MM.1S (cell line): ENCODE measurements at regions not wholly inside any gene's neighbourhood (a gene's known extent, or its start where the extent isn't known, plus 50 kb on each side); places are given as distances from the start of the nearest gene placed in this dataset.

Experiments
- DNase-seq: peaks from one replicate; pipeline ENCODE4 v3.0.0-alpha.2; 2015
- H2AFZ ChIP-seq: fragments of 300-600 bp; sonication (generic); 2 replicates; pipeline ENCODE4 v1.6.0; 2016; ENCODE audit warnings: antibody characterized with exemption, low read length
- H3F3A ChIP-seq: fragments of 300-600 bp; sonication (generic); 2 replicates; pipeline ENCODE4 v1.6.1; 2016; ENCODE audit warnings: mild to moderate bottlenecking, antibody characterized with exemption, low read length, moderate library complexity, mixed read lengths; ENCODE audit not compliant: insufficient read depth
- H3K27ac ChIP-seq: fragments of 300-600 bp; sonication (generic); 2 replicates; pipeline ENCODE4 v1.5.1; 2016; ENCODE audit warnings: mild to moderate bottlenecking, low read length
- H3K27me3 ChIP-seq: fragments of 300-600 bp; sonication (generic); replicated peaks from 2 replicates; pipeline ENCODE4 v1.6.0; 2016; ENCODE audit warnings: low read length; ENCODE audit not compliant: insufficient read depth
- H3K36me3 ChIP-seq: fragments of 300-600 bp; sonication (generic); replicated peaks from 2 replicates; pipeline ENCODE4 v1.6.1; 2016; ENCODE audit warnings: mild to moderate bottlenecking, low read length, mixed read lengths; ENCODE audit not compliant: insufficient read depth
- H3K4me1 ChIP-seq: fragments of 300-600 bp; sonication (generic); 2 replicates; pipeline ENCODE4 v1.6.1; 2016; ENCODE audit warnings: low read length, mixed read lengths
- H3K4me2 ChIP-seq: fragments of 300-600 bp; sonication (generic); 2 replicates; pipeline ENCODE4 v1.6.0; 2016; ENCODE audit warnings: low read depth, low read length
- H3K4me3 ChIP-seq: fragments of 300-600 bp; sonication (generic); 2 replicates; pipeline ENCODE4 v1.5.1; 2016; ENCODE audit warnings: low read length, mixed read lengths
- H3K79me2 ChIP-seq: fragments of 300-600 bp; sonication (generic); 2 replicates; pipeline ENCODE4 v1.6.1; 2016; ENCODE audit warnings: mixed run types, low read length, mixed read lengths
- H3K9ac ChIP-seq: fragments of 300-600 bp; sonication (generic); 2 replicates; pipeline ENCODE4 v1.6.1; 2016; ENCODE audit warnings: low read length, mixed read lengths
- H3K9me2 ChIP-seq: fragments of 300-600 bp; sonication (generic); replicated peaks from 2 replicates; pipeline ENCODE4 v1.6.1; 2016; ENCODE audit warnings: mild to moderate bottlenecking, low read length, mixed read lengths; ENCODE audit not compliant: insufficient read depth
- H3K9me3 ChIP-seq: fragments of 300-600 bp; sonication (generic); replicated peaks from 2 replicates; pipeline ENCODE4 v1.6.1; 2016; ENCODE audit warnings: mild to moderate bottlenecking, low read length, mixed read lengths; ENCODE audit not compliant: insufficient read depth
- H4K20me1 ChIP-seq: fragments of 300-600 bp; sonication (generic); 2 replicates; pipeline ENCODE4 v1.6.1; 2016; ENCODE audit warnings: mild to moderate bottlenecking, low read length, moderate library complexity, mixed read lengths; ENCODE audit not compliant: insufficient read depth
- CTCF ChIP-seq: fragments of 300-600 bp; sonication (generic); IDR thresholded peaks from 2 replicates; pipeline ENCODE4 v1.5.1; 2016; ENCODE audit warnings: antibody characterized with exemption, low read length, mixed read lengths
- EZH2 ChIP-seq: fragments of 300-600 bp; sonication (generic); optimal IDR thresholded peaks from 2 replicates; pipeline ENCODE3; 2017; ENCODE audit warnings: low read depth, mild to moderate bottlenecking, antibody characterized with exemption, low read length, mixed read lengths
- EZH2phosphoT487 ChIP-seq: fragments of 300-600 bp; sonication (generic); IDR thresholded peaks from 2 replicates; pipeline ENCODE4 v1.6.1; 2018; ENCODE audit warnings: antibody characterized with exemption, low read length

GRCh38 chr1:29555043-29555620, 318.8 kb downstream of the PTPRU start:
- H3K27me3 ChIP-seq, result peaks cover 31% of the 10 kb centered on the region
- no peaks in the 10 kb centered on the region for H4K20me1 ChIP-seq
- H3K36me3 ChIP-seq, result no peaks in the 10 kb centered on the region
- no peaks in the 10 kb centered on the region for H3K9me2 ChIP-seq
- H3K79me2 ChIP-seq, result no peaks in the 10 kb centered on the region
- H3K4me1 ChIP-seq, result no peaks in the 10 kb centered on the region
- H3K9ac ChIP-seq, result no peak overlapping the region
- no peak overlapping the region for H3K27ac ChIP-seq
- no peak overlapping the region for H3K4me2 ChIP-seq
- H3K4me3 ChIP-seq, result no peak overlapping the region
- no peaks in the 10 kb centered on the region for H3K9me3 ChIP-seq
- DNase-seq, result no peak
- no peaks in the 10 kb centered on the region for H3F3A ChIP-seq
- no peak overlapping the region for H2AFZ ChIP-seq
- no peak for TF ChIP-seq EZH2phosphoT487
- TF ChIP-seq EZH2, result no peak
- no peak for TF ChIP-seq CTCF

- DNase-seq, result no peak
- H3K4me1 ChIP-seq, result no peaks in the 10 kb centered on the region
- H3F3A ChIP-seq, result no peaks in the 10 kb centered on the region
- no peaks in the 10 kb centered on the region for H3K9me3 ChIP-seq
- H3K36me3 ChIP-seq, result no peaks in the 10 kb centered on the region
- no peak overlapping the region for H3K4me3 ChIP-seq
- H3K4me2 ChIP-seq, result no peak overlapping the region
- peaks cover 26% of the 10 kb centered on the region for H3K27me3 ChIP-seq
- H3K27ac ChIP-seq, result no peak overlapping the region
- no peaks in the 10 kb centered on the region for H3K9me2 ChIP-seq
- no peak for TF ChIP-seq EZH2
- no peak for TF ChIP-seq EZH2phosphoT487
- no peak for TF ChIP-seq CTCF
- H3K9ac ChIP-seq, result no peak overlapping the region
- no peaks in the 10 kb centered on the region for H3K79me2 ChIP-seq
- H2AFZ ChIP-seq, result no peak overlapping the region
- H4K20me1 ChIP-seq, result no peaks in the 10 kb centered on the region
Observed at GRCh38 chr1:29554208-29554778, 318.0 kb downstream of the PTPRU start.

GRCh38 chr1:29551123-29551936, 315.0 kb downstream of the PTPRU start:
- Histone ChIP-seq H3K4me1 (no peaks in the 10 kb centered on the region), H3K4me3 (no peak overlapping the region), H3K9ac (no peak overlapping the region), H3K27me3 (peaks cover 18% of the 10 kb centered on the region; the same call in 1 of the 2 replicates), H2AFZ (no peak overlapping the region), H4K20me1 (no peaks in the 10 kb centered on the region), H3K79me2 (no peaks in the 10 kb centered on the region), H3K27ac (no peak overlapping the region), H3K9me2 (no peaks in the 10 kb centered on the region), H3F3A (no peaks in the 10 kb centered on the region), H3K4me2 (no peak overlapping the region), H3K36me3 (no peaks in the 10 kb centered on the region), H3K9me3 (no peaks in the 10 kb centered on the region)
- no peak for TF ChIP-seq CTCF
- TF ChIP-seq EZH2phosphoT487, result no peak
- TF ChIP-seq EZH2, result no peak
- DNase-seq, result no peak
